A172 (cell line): ENCODE measurements at regions not wholly inside any gene's neighbourhood (a gene's known extent, or its start where the extent isn't known, plus 50 kb on each side); places are given as distances from the start of the nearest gene placed in this dataset.

Source experiments
- DNase-seq: peaks from one replicate; pipeline ENCODE4 v3.0.0-alpha.2; 2015; ENCODE audit warnings: low spot score

- no peak for DNase-seq
Observed at GRCh38 chr4:32400870-32401269, 1680.7 kb downstream of the PCDH7 start.

- no peak for DNase-seq
Observed at GRCh38 chr4:32417113-32417704, 1697.0 kb downstream of the PCDH7 start.

GRCh38 chr4:32423267-32423666 lies 1703.1 kb downstream of the PCDH7 start:
- DNase-seq, result no peak

GRCh38 chr4:32425243-32425642 lies 1705.1 kb downstream of the PCDH7 start:
- DNase-seq, result no peak

GRCh38 chr4:32427566-32427965 lies 1707.4 kb downstream of the PCDH7 start:
- DNase-seq, result no peak

- peak; percentile 0 for DNase-seq
Observed at GRCh38 chr4:32429151-32429550, 1709.0 kb downstream of the PCDH7 start.

- no peak for DNase-seq
Observed at GRCh38 chr4:32435308-32435707, 1715.1 kb downstream of the PCDH7 start.

GRCh38 chr4:32436816-32437215 lies 1716.6 kb downstream of the PCDH7 start:
- no peak for DNase-seq

- no peak for DNase-seq
Observed at GRCh38 chr4:32440391-32440790, 1720.2 kb downstream of the PCDH7 start.

GRCh38 chr4:32454482-32454881 lies 1734.3 kb downstream of the PCDH7 start:
- DNase-seq, result no peak

- DNase-seq, result peak; percentile 38
Observed at GRCh38 chr4:32455231-32455630, 1735.1 kb downstream of the PCDH7 start.

- DNase-seq, result no peak
Observed at GRCh38 chr4:32460972-32461371, 1740.8 kb downstream of the PCDH7 start.

- peak; percentile 6 for DNase-seq
Observed at GRCh38 chr4:32462944-32463343, 1742.8 kb downstream of the PCDH7 start.

GRCh38 chr4:32470087-32470585 lies 1750.0 kb downstream of the PCDH7 start:
- no peak for DNase-seq

GRCh38 chr4:32472918-32473317 lies 1752.7 kb downstream of the PCDH7 start:
- no peak for DNase-seq

GRCh38 chr4:32475710-32476109 lies 1755.5 kb downstream of the PCDH7 start:
- DNase-seq, result no peak

- DNase-seq, result no peak
Observed at GRCh38 chr4:32477518-32477917, 1757.3 kb downstream of the PCDH7 start.

GRCh38 chr4:32485956-32486355 lies 1765.8 kb downstream of the PCDH7 start:
- DNase-seq, result no peak

- DNase-seq, result peak; percentile 2
Observed at GRCh38 chr4:32488690-32489089, 1768.5 kb downstream of the PCDH7 start.

- DNase-seq, result no peak
Observed at GRCh38 chr4:32499171-32499570, 1779.0 kb downstream of the PCDH7 start.

GRCh38 chr4:32503241-32503640 lies 1783.1 kb downstream of the PCDH7 start:
- no peak for DNase-seq

GRCh38 chr4:32506067-32506466 lies 1785.9 kb downstream of the PCDH7 start:
- no peak for DNase-seq

GRCh38 chr4:32519060-32519459 lies 1798.9 kb downstream of the PCDH7 start:
- DNase-seq, result no peak

- no peak for DNase-seq
Observed at GRCh38 chr4:32525420-32525819, 1805.3 kb downstream of the PCDH7 start.
